Vagina (tissue), 2 donors: ENCODE measurements at regions not wholly inside any gene's neighbourhood (a gene's known extent, or its start where the extent isn't known, plus 50 kb on each side); places are given as distances from the start of the nearest gene placed in this dataset.

Experiments used
- DNase-seq, 2 donors: peaks; one replicate each; pipeline ENCODE4 v3.0.0-alpha.2; 2017; ENCODE audit errors: extremely low spot score in 2 of 2
- H3K27ac ChIP-seq: fragments of 200-600 bp; sonication (generic); one replicate; pipeline ENCODE4 v1.5.1; 2019
- H3K27me3 ChIP-seq: fragments of 200-600 bp; sonication (generic); one replicate; pipeline ENCODE4 v1.5.1; 2019
- H3K36me3 ChIP-seq, 2 donors: fragments of 200-600 bp; sonication (generic); one replicate each; pipeline ENCODE4 v1.5.1; 2017 to 2019
- H3K4me1 ChIP-seq: fragments of 200-600 bp; sonication (generic); one replicate; pipeline ENCODE4 v1.5.1; 2019
- H3K4me3 ChIP-seq, 2 donors: fragments of 200-600 bp; sonication (generic); 1 replicate in 1 of 2; 2 replicates in 1 of 2; pipeline ENCODE4 v1.5.1; 2016 to 2019
- H3K9me3 ChIP-seq: fragments of 200-600 bp; sonication (generic); one replicate; pipeline ENCODE4 v1.5.1; 2019
- CTCF ChIP-seq, 3 experiments: fragments of 450-650 bp in 2 of 3; fragments of 200-600 bp in 1 of 3; sonication (generic) in 1 of 3; IDR thresholded peaks; one replicate each; pipeline ENCODE4 v1.5.1; 2017 to 2019; ENCODE audit warnings: antibody characterized with exemption in 3 of 3, mild to moderate bottlenecking in 2 of 3, moderate library complexity in 2 of 3
- POLR2A ChIP-seq, 2 donors: fragments of 450-650 bp; IDR thresholded peaks; one replicate each; pipeline ENCODE4 v1.6.1; 2017; ENCODE audit warnings: antibody characterized with exemption in 2 of 2, mild to moderate bottlenecking in 2 of 2, moderate library complexity in 2 of 2
- POLR2AphosphoS5 ChIP-seq, 2 donors: sonication (generic); formaldehyde crosslinking; IDR thresholded peaks; one replicate each; pipeline ENCODE4 v1.9.0; 2017; ENCODE audit warnings: antibody characterized with exemption in 2 of 2, mild to moderate bottlenecking in 2 of 2, low read depth in 1 of 2; ENCODE audit not compliant: insufficient read depth in 1 of 2
- intact Hi-C: fragments of 100-400 bp; cut with DNase I; formaldehyde crosslinking; loops from one replicate; pipeline ENCODE4 v1.15.1; 2023

GRCh38 chr6:16852671-16853070 is 91.4 kb upstream of the ATXN1 start:
- no peaks in the 10 kb centered on the region for H3K27me3 ChIP-seq
- no peak overlapping the region for H3K27ac ChIP-seq
- intact Hi-C loops, result no loop called here
- H3K36me3 ChIP-seq, result no peaks in the 10 kb centered on the region
- H3K4me3 ChIP-seq, result no peak overlapping the region
- H3K9me3 ChIP-seq, result no peaks in the 10 kb centered on the region
- peaks cover 19% of the 10 kb centered on the region for H3K4me1 ChIP-seq
- TF ChIP-seq POLR2AphosphoS5 (IDR thresholded peaks at IDR 0.05; ENCODE audit: insufficient read depth in 1 of 2, low read depth in 1 of 2) (no peak), POLR2A (IDR thresholded peaks at IDR 0.05) (no peak), CTCF (IDR thresholded peaks at IDR 0.05) (no peak)
- DNase-seq, result no peak

GRCh38 chr6:16851758-16852157 is 90.5 kb upstream of the ATXN1 start:
- TF ChIP-seq POLR2A (IDR thresholded peaks at IDR 0.05) (no peak), CTCF (IDR thresholded peaks at IDR 0.05) (no peak), POLR2AphosphoS5 (IDR thresholded peaks at IDR 0.05; ENCODE audit: insufficient read depth in 1 of 2, low read depth in 1 of 2) (no peak)
- peaks cover 19% of the 10 kb centered on the region for H3K4me1 ChIP-seq
- no peaks in the 10 kb centered on the region for H3K27me3 ChIP-seq
- no peak overlapping the region for H3K27ac ChIP-seq
- no peaks in the 10 kb centered on the region for H3K36me3 ChIP-seq
- H3K4me3 ChIP-seq, result no peak overlapping the region
- DNase-seq, result no peak
- no peaks in the 10 kb centered on the region for H3K9me3 ChIP-seq
- intact Hi-C loops, result no loop called here

GRCh38 chr6:16851044-16851540 is 89.8 kb upstream of the ATXN1 start:
- no peak for TF ChIP-seq POLR2AphosphoS5 (IDR thresholded peaks at IDR 0.05; ENCODE audit: insufficient read depth in 1 of 2, low read depth in 1 of 2)
- TF ChIP-seq CTCF (IDR thresholded peaks at IDR 0.05), result no peak
- TF ChIP-seq POLR2A (IDR thresholded peaks at IDR 0.05), result no peak

GRCh38 chr6:16850681-16851026 is 89.4 kb upstream of the ATXN1 start:
- H3K36me3 ChIP-seq, result no peaks in the 10 kb centered on the region
- DNase-seq, result no peak
- no peaks in the 10 kb centered on the region for H3K27me3 ChIP-seq
- H3K9me3 ChIP-seq, result no peaks in the 10 kb centered on the region
- H3K27ac ChIP-seq, result no peak overlapping the region
- intact Hi-C loops, result no loop called here
- H3K4me1 ChIP-seq, result peaks cover 19% of the 10 kb centered on the region
- TF ChIP-seq POLR2A (IDR thresholded peaks at IDR 0.05) (no peak), POLR2AphosphoS5 (IDR thresholded peaks at IDR 0.05; ENCODE audit: insufficient read depth in 1 of 2, low read depth in 1 of 2) (no peak), CTCF (IDR thresholded peaks at IDR 0.05) (no peak)
- H3K4me3 ChIP-seq, result no peak overlapping the region

More at GRCh38 chr6:16851044-16851540, 89.8 kb upstream of the ATXN1 start:
- Histone ChIP-seq H3K4me3 (no peak overlapping the region), H3K27ac (no peak overlapping the region), H3K36me3 (no peaks in the 10 kb centered on the region), H3K9me3 (no peaks in the 10 kb centered on the region), H3K4me1 (peaks cover 19% of the 10 kb centered on the region), H3K27me3 (no peaks in the 10 kb centered on the region)
- DNase-seq, result no peak
- intact Hi-C loops, result no loop called here

GRCh38 chr6:16849988-16850680 is 88.9 kb upstream of the ATXN1 start:
- TF ChIP-seq POLR2AphosphoS5 (IDR thresholded peaks at IDR 0.05; ENCODE audit: insufficient read depth in 1 of 2, low read depth in 1 of 2) (no peak), CTCF (IDR thresholded peaks at IDR 0.05) (no peak), POLR2A (IDR thresholded peaks at IDR 0.05) (no peak)
- Histone ChIP-seq H3K9me3 (no peaks in the 10 kb centered on the region), H3K27me3 (no peaks in the 10 kb centered on the region), H3K4me1 (peaks cover 19% of the 10 kb centered on the region), H3K36me3 (no peaks in the 10 kb centered on the region), H3K4me3 (no peak overlapping the region), H3K27ac (no peak overlapping the region)
- DNase-seq, result no peak
- intact Hi-C loops, result no loop called here
